Natural killer cell (primary cell): ENCODE measurements at regions not wholly inside any gene's neighbourhood (a gene's known extent, or its start where the extent isn't known, plus 50 kb on each side); places are given as distances from the start of the nearest gene placed in this dataset.

ENCODE experiments used
- ATAC-seq, 3 donors: fragments of 150-1000 bp in 2 of 3; fragments of 200-7000 bp in 1 of 3; cut with Tn5 transposase; 1 replicate in 1 of 3; 2 replicates in 2 of 3; pipeline ENCODE4 v1.10.0; 2021; ENCODE audit warnings: mild to moderate bottlenecking in 2 of 3, moderate library complexity in 2 of 3
- DNase-seq, 2 donors: peaks; one replicate each; pipeline versions ENCODE4 v3.0.0 to v3.0.0-alpha.2; 2013 to 2021; ENCODE audit warnings: mixed read lengths in 1 of 2
- H3K27ac ChIP-seq: one replicate; pipeline ENCODE4 v1.5.1; 2013; ENCODE audit warnings: mild to moderate bottlenecking, low read length
- H3K27me3 ChIP-seq: one replicate; pipeline ENCODE4 v1.6.1; 2013; ENCODE audit warnings: low read length; ENCODE audit not compliant: control insufficient read depth, insufficient read depth
- H3K36me3 ChIP-seq: one replicate; pipeline ENCODE4 v1.6.1; 2013; ENCODE audit warnings: low read length; ENCODE audit not compliant: control insufficient read depth, insufficient read depth
- H3K4me1 ChIP-seq: one replicate; pipeline ENCODE4 v1.6.1; 2013; ENCODE audit warnings: low read length; ENCODE audit not compliant: control insufficient read depth, insufficient read depth
- H3K4me3 ChIP-seq: one replicate; pipeline ENCODE4 v1.5.1; 2013; ENCODE audit warnings: low read length
- H3K9me3 ChIP-seq: one replicate; pipeline ENCODE4 v1.6.1; 2013; ENCODE audit warnings: low read length; ENCODE audit not compliant: control insufficient read depth, insufficient read depth
- H3K27ac Mint-ChIP-seq, 2 donors: one replicate each; pipeline ENCODE4 v1.8.0; 2022; ENCODE audit warnings: mild to moderate bottlenecking in 2 of 2, mixed read lengths in 2 of 2, moderate library complexity in 1 of 2
- H3K27me3 Mint-ChIP-seq, 2 donors: one replicate each; pipeline ENCODE4 v1.8.0; 2022; ENCODE audit warnings: low read depth in 2 of 2, mixed read lengths in 2 of 2
- H3K36me3 Mint-ChIP-seq: one replicate; pipeline ENCODE4 v1.8.0; 2022; ENCODE audit warnings: mixed read lengths
- H3K4me1 Mint-ChIP-seq, 2 donors: one replicate each; pipeline ENCODE4 v1.8.0; 2022; ENCODE audit warnings: mixed read lengths in 2 of 2
- H3K4me3 Mint-ChIP-seq: one replicate; pipeline ENCODE4 v1.8.0; 2022; ENCODE audit warnings: mild to moderate bottlenecking, moderate library complexity, mixed read lengths
- H3K9me3 Mint-ChIP-seq, 2 donors: one replicate each; pipeline ENCODE4 v1.8.0; 2022; ENCODE audit warnings: mixed read lengths in 2 of 2
- CTCF ChIP-seq: fragments of 200-600 bp; IDR thresholded peaks from one replicate; pipeline ENCODE4 v1.8.0; 2022; ENCODE audit warnings: antibody characterized with exemption
- WGBS: methylation state at CpG from one replicate; pipeline ENCODE4 v1.1.7; 2013; ENCODE audit warnings: missing lambda C conversion rate; ENCODE audit not compliant: insufficient coverage; 5-methylcytosine and 5-hydroxymethylcytosine counted together
- intact Hi-C: fragments of 100-400 bp; cut with micrococcal nuclease; formaldehyde crosslinking; loops from one replicate; pipeline ENCODE4 v1.14.2; 2022

- Mint-ChIP-seq H3K9me3 (no peaks in the 10 kb centered on the region), H3K36me3 (no peaks in the 10 kb centered on the region), H3K27me3 (peaks cover 16% of the 10 kb centered on the region in 2 donors), H3K4me1 (peaks cover 2 to 3% of the 10 kb centered on the region in 2 donors), H3K4me3 (no peak overlapping the region), H3K27ac (no peak overlapping the region)
- ATAC-seq (no peak), DNase-seq (no peak)
- H3K4me1 ChIP-seq: peaks cover 3% of the 10 kb centered on the region
- H3K36me3 ChIP-seq: no peaks in the 10 kb centered on the region
- no peaks in the 10 kb centered on the region for H3K9me3 ChIP-seq
- TF ChIP-seq CTCF: no peak
- no peak overlapping the region for H3K4me3 ChIP-seq
- no peak overlapping the region for H3K27ac ChIP-seq
- 89% methylated on average over 5 of the region's 5 CpGs for WGBS
- H3K27me3 ChIP-seq: no peaks in the 10 kb centered on the region
- intact Hi-C loops: no loop called here
Measured at GRCh38 chr11:64443001-64443400, 84.0 kb downstream of the RPS6KA4 start.

GRCh38 chr11:64444838-64445441 lies 86.0 kb downstream of the RPS6KA4 start:
- no peaks in the 10 kb centered on the region for H3K9me3 ChIP-seq
- ATAC-seq (no peak), DNase-seq (peak in 1 of 2 donors; percentile 14)
- H3K27me3 ChIP-seq: no peaks in the 10 kb centered on the region
- peaks cover 14 to 19% of the 10 kb centered on the region in 2 donors for H3K4me1 Mint-ChIP-seq
- intact Hi-C loops: loop anchor here (5.0 kb wide), 1 partner anchor 277 kb away; the partner anchor contains the start of gene NRXN2
- H3K4me1 ChIP-seq: peaks cover 22% of the 10 kb centered on the region
- H3K36me3 Mint-ChIP-seq: no peaks in the 10 kb centered on the region
- H3K27me3 Mint-ChIP-seq: peaks cover 17 to 22% of the 10 kb centered on the region in 2 donors
- H3K4me3 ChIP-seq: no peak overlapping the region
- no peak overlapping the region for H3K27ac ChIP-seq
- H3K9me3 Mint-ChIP-seq: no peaks in the 10 kb centered on the region
- no peak overlapping the region for H3K27ac Mint-ChIP-seq
- no peak overlapping the region for H3K4me3 Mint-ChIP-seq
- H3K36me3 ChIP-seq: no peaks in the 10 kb centered on the region
- WGBS: 83% methylated on average over 4 of the region's 4 CpGs
- TF ChIP-seq CTCF: no peak

- Histone ChIP-seq H3K36me3 (no peaks in the 10 kb centered on the region), H3K4me1 (peaks cover 22% of the 10 kb centered on the region), H3K9me3 (no peaks in the 10 kb centered on the region), H3K27me3 (no peaks in the 10 kb centered on the region), H3K4me3 (no peak overlapping the region), H3K27ac (no peak overlapping the region)
- WGBS: 90% methylated on average over 3 of the region's 4 CpGs
- Mint-ChIP-seq H3K27ac (no peak overlapping the region), H3K4me3 (no peak overlapping the region), H3K4me1 (peaks cover 14 to 19% of the 10 kb centered on the region in 2 donors), H3K27me3 (peaks cover 17 to 18% of the 10 kb centered on the region in 2 donors), H3K36me3 (no peaks in the 10 kb centered on the region), H3K9me3 (no peaks in the 10 kb centered on the region)
- DNase-seq (no peak), ATAC-seq (no peak)
- no peak for TF ChIP-seq CTCF
- intact Hi-C loops: loop anchor here (5.0 kb wide), 1 partner anchor 277 kb away; the partner anchor contains the start of gene NRXN2
Measured at GRCh38 chr11:64445651-64446050, 86.7 kb downstream of the RPS6KA4 start.
